ENCODE measurements at regions not wholly inside any gene's neighbourhood (a gene's known extent, or its start where the extent isn't known, plus 50 kb on each side); places are given as distances from the start of the nearest gene placed in this dataset.

DNA sequence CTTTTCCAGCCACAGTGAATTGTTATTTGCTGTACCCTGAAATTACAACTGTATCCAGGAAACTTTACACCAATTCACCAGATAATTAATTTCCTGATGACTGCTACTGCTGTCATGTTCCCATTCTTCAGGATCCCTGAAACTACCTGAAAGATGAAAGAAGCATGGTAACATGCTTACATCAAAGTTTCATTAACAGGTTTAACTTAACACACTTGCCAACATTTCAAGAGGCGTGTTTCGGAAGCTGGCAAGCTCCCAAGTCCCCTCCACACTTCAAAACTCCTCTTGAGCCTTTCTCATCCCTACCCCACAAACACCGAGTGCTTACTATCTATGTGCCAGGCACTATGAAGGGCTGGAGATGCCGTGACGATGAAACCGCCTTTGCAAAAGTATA, 88.6 kb downstream of the MPP7 start:
- TF ChIP-seq, protein P1, sequence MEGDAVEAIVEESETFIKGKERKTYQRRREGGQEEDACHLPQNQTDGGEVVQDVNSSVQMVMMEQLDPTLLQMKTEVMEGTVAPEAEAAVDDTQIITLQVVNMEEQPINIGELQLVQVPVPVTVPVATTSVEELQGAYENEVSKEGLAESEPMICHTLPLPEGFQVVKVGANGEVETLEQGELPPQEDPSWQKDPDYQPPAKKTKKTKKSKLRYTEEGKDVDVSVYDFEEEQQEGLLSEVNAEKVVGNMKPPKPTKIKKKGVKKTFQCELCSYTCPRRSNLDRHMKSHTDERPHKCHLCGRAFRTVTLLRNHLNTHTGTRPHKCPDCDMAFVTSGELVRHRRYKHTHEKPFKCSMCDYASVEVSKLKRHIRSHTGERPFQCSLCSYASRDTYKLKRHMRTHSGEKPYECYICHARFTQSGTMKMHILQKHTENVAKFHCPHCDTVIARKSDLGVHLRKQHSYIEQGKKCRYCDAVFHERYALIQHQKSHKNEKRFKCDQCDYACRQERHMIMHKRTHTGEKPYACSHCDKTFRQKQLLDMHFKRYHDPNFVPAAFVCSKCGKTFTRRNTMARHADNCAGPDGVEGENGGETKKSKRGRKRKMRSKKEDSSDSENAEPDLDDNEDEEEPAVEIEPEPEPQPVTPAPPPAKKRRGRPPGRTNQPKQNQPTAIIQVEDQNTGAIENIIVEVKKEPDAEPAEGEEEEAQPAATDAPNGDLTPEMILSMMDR (conservative IDR thresholded peaks at IDR 0.05) = no peak
- H3K27ac ChIP-seq = no peak overlapping the region

DNA sequence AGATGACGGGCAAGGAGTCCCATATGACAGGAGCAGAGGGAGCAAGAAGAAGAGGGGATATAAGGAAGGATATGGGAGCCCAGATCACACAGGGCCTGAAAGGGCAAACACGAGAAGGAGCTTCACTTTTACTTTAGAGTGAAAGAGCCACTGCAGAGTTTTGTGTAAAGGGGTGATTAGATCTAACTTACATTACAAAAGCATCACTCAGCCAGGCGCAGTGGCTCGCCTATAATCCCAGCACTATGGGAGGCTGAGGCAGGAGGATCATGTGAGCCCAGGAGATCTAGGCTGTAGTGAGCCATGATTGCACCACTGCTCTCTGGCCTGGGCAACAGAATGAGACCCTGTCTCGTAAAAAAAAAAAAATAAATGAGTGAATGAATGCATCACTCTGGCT, 91.1 kb downstream of the MPP7 start:
- TF ChIP-seq, protein P1 (conservative IDR thresholded peaks at IDR 0.05) = no peak
- no peak overlapping the region for H3K27ac ChIP-seq

DNA sequence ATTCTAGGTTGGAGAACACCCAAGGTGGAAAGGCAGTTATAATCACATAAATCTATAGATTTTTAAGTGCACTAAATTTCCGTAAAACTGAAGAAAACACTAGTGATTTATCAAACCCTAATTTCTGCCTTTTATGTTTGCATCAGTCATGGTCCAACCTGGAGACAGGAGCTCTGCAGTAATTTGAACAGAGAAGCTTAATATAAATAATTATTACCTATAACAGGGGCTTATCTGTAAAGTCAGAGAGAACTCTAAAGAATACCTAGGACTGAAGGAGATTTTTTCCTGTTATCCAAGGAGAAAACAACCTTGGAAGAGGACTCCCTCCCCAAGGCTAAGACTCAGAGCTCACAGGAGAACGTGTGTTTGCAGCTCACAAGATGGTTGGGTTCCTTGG, 95.1 kb downstream of the MPP7 start:
- TF ChIP-seq, protein P1 (conservative IDR thresholded peaks at IDR 0.05) = no peak
- H3K27ac ChIP-seq = no peak overlapping the region

DNA sequence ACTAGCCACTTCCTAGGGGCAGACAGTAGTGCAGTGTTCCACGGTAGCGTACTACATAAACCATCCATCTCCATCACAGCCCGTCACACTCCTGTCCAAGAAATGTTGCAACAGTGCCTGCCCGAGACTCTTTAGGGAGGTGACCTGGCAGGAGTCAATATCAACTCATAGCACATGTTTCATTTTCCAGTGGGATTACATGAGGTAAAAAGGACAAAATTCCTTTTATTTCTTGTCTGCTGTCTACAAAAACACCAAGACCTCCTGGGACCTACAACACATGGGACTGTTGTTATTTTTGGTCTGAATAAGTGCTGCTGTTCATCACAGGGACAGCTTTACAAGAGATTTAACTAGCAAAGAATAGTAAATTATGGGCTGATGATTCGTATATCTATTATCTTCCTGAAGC, 99.9 kb downstream of the MPP7 start:
- TF ChIP-seq, protein P1 (conservative IDR thresholded peaks at IDR 0.05) = no peak
- H3K27ac ChIP-seq = no peak overlapping the region

DNA sequence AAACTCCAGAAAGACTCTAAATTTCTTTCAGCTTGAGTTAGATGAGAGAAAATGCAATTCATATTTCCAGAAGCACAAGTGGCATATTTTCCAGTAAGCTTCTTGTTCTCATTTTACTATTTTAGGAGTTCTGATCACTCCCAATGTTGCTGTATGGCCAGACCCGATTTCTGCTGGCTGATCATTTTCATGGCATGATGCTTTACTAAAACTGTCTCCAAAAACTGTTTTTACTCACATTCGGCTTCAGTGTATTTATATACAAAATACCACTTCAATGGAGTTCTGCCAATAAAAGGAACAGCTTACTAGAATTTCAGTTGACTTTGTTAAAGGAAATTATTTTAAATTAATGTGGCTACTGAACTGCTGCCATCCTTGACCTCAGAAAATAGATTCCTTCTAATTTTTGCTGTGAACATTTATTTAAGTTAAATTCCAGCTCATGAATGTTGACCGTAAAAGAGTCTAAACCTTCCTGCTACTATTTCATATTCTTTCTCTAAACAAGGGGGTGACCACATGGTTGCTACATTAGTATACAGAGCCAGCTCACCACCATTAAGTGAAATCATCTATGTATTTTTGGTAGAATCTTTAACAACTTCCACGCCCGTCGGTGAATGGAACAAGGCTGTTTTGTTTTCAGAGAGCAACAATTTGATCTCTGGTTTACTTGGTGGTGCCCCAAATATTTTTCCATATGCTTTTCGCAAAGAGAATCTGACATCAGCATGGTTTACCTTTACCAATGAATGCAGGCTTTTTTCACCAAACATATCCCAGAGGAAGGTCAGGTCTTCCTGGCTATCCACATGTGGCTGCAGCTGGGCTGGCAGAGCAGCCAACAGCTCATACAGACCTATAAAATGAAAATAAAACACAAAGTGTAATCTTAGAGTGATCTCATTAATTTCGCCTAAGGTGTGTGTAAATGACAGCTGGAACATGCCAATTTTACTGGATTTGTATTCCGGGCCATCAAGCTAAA, 101.2 kb downstream of the MPP7 start:
- no peak overlapping the region for H3K27ac ChIP-seq
- TF ChIP-seq, protein P1 (conservative IDR thresholded peaks at IDR 0.05) = no peak

DNA sequence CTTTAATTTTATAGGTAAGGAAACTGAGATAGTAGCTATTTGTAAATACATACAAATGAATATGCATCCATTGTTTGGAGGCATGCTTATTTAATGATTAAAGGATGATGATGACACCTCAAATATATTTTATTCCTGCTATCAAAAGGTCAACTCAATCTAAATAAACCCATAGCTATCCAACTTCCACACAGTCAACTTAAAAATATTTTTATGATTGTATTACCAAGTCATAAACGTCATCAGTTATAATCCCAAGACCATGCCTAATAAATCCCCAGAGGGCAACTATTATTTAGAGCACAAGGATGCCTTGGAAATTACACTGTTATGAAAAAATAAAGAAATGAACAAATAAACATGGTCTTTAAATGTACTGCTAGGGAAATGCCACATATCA, 102.1 kb downstream of the MPP7 start:
- TF ChIP-seq, protein P1 (conservative IDR thresholded peaks at IDR 0.05) = no peak
- no peak overlapping the region for H3K27ac ChIP-seq

DNA sequence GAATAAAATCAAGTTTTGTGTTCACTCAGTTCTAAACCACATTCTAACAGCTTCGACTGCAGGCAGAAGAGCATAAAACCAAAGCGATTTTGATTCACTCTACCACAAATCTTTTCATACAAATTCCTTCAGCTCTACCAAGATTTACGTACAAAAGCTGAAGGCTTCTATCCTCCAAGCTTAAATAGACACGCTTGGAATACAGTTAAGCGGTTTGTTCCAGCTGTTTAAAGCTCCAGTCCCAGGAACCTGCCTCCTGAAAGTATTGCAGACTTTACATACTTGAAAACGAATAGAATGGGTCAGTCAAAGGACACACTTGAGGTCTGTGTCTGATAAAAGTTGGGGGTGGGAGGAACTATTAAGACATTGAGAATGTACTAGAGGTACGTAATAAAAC, 102.9 kb downstream of the MPP7 start:
- TF ChIP-seq, protein P1 (conservative IDR thresholded peaks at IDR 0.05) = no peak
- H3K27ac ChIP-seq = no peak overlapping the region
